Skin of body (tissue), 1 donor: ENCODE measurements at regions not wholly inside any gene's neighbourhood (a gene's known extent, or its start where the extent isn't known, plus 50 kb on each side); places are given as distances from the start of the nearest gene placed in this dataset.
"Not testable (repeated sequence)": the region's sequence is repeated elsewhere in the genome, so short reads cannot be mapped to it uniquely, and the experiment has no call there.

Experiments
- DNase-seq: peaks from one replicate; lab custom pipeline; 2025; lab: John Stamatoyannopoulos, UW

GRCh38 chr5:156025656-156026055 is 301.3 kb upstream of the SGCD start:
- DNase-seq: no peak

- DNase-seq: no peak
These were observed 295.8 kb upstream of the SGCD start for GRCh38 chr5:156031181-156031580.

GRCh38 chr5:156036640-156037039 is 290.3 kb upstream of the SGCD start:
- DNase-seq: no peak

GRCh38 chr5:156037151-156037909 is 289.6 kb upstream of the SGCD start:
- no peak for DNase-seq

GRCh38 chr5:156042726-156043125 is 284.2 kb upstream of the SGCD start:
- no peak for DNase-seq

- no peak for DNase-seq
These were observed 283.6 kb upstream of the SGCD start for GRCh38 chr5:156043351-156043750.

- no peak for DNase-seq
These were observed 275.0 kb upstream of the SGCD start for GRCh38 chr5:156051972-156052371.

- no peak for DNase-seq
These were observed 274.3 kb upstream of the SGCD start for GRCh38 chr5:156052656-156053055.

GRCh38 chr5:156053056-156053455 is 273.9 kb upstream of the SGCD start:
- no peak for DNase-seq

- no peak for DNase-seq
These were observed 250.1 kb upstream of the SGCD start for GRCh38 chr5:156076912-156077311.

- DNase-seq: no peak
These were observed 239.3 kb upstream of the SGCD start for GRCh38 chr5:156087577-156088110.

GRCh38 chr5:156089955-156090940 is 236.7 kb upstream of the SGCD start:
- not testable (repeated sequence) for DNase-seq

- no peak for DNase-seq
These were observed 233.9 kb upstream of the SGCD start for GRCh38 chr5:156093024-156093423.

- DNase-seq: no peak
These were observed 233.0 kb upstream of the SGCD start for GRCh38 chr5:156094001-156094400.

GRCh38 chr5:156095709-156096241 is 231.2 kb upstream of the SGCD start:
- DNase-seq: no peak

- DNase-seq: no peak
These were observed 230.7 kb upstream of the SGCD start for GRCh38 chr5:156096259-156096658.

- no peak for DNase-seq
These were observed 223.6 kb upstream of the SGCD start for GRCh38 chr5:156103155-156103885.

GRCh38 chr5:156109317-156110023 is 217.5 kb upstream of the SGCD start:
- DNase-seq: no peak

- no peak for DNase-seq
These were observed 207.3 kb upstream of the SGCD start for GRCh38 chr5:156119692-156120091.

GRCh38 chr5:156120777-156121176 is 206.2 kb upstream of the SGCD start:
- DNase-seq: peak; percentile 27

- DNase-seq: no peak
These were observed 205.7 kb upstream of the SGCD start for GRCh38 chr5:156121234-156121633.
